Neuronal stem cell (in vitro differentiated cells): ENCODE measurements at regions not wholly inside any gene's neighbourhood (a gene's known extent, or its start where the extent isn't known, plus 50 kb on each side); places are given as distances from the start of the nearest gene placed in this dataset.

Experiments used
- DNase-seq: peaks from one replicate; pipeline ENCODE4 v3.0.0-alpha.2; 2013; ENCODE audit warnings: low spot score
- H2AFZ ChIP-seq: one replicate; pipeline ENCODE4 v1.6.1; 2013; ENCODE audit warnings: mild to moderate bottlenecking, low read length, inconsistent platforms
- H2AK5ac ChIP-seq: 2 replicates; pipeline ENCODE4 v1.6.1; 2013; ENCODE audit warnings: low read depth, mild to moderate bottlenecking, inconsistent platforms, low read length, moderate library complexity, mixed read lengths
- H2BK120ac ChIP-seq: 2 replicates; pipeline ENCODE4 v1.6.1; 2013; ENCODE audit warnings: low read depth, mild to moderate bottlenecking, inconsistent platforms, low read length, moderate library complexity, mixed read lengths
- H2BK12ac ChIP-seq: one replicate; pipeline ENCODE4 v1.6.1; 2013; ENCODE audit warnings: low read length, inconsistent platforms
- H2BK15ac ChIP-seq: 2 replicates; pipeline ENCODE4 v1.6.1; 2013; ENCODE audit warnings: mild to moderate bottlenecking, low read length, inconsistent platforms, mixed read lengths
- H2BK5ac ChIP-seq: one replicate; pipeline ENCODE4 v1.6.1; 2013; ENCODE audit warnings: inconsistent platforms, mild to moderate bottlenecking, low read length, moderate library complexity
- H3K14ac ChIP-seq: one replicate; pipeline ENCODE4 v1.6.1; 2013; ENCODE audit warnings: low read length, inconsistent platforms
- H3K18ac ChIP-seq: 2 replicates; pipeline ENCODE4 v1.6.1; 2013; ENCODE audit warnings: low read length, inconsistent platforms
- H3K23ac ChIP-seq: 2 replicates; pipeline ENCODE4 v1.6.1; 2013; ENCODE audit warnings: low read depth, mild to moderate bottlenecking, mixed read lengths, low read length, inconsistent platforms; ENCODE audit not compliant: poor library complexity
- H3K27ac ChIP-seq: replicated peaks from 3 replicates; pipeline ENCODE4 v1.5.1; 2013; ENCODE audit warnings: low read length, inconsistent platforms
- H3K27me3 ChIP-seq, 3 experiments: 2 replicates each; pipeline ENCODE4 v1.6.1; 2013; ENCODE audit warnings: low read length in 3 of 3, mild to moderate bottlenecking in 2 of 3, inconsistent platforms in 1 of 3, low read depth in 1 of 3, mixed read lengths in 1 of 3, moderate library complexity in 1 of 3; ENCODE audit not compliant: control insufficient read depth in 3 of 3, insufficient read depth in 3 of 3
- H3K36me3 ChIP-seq, 2 donors: replicated peaks in 1 of 2; 2 replicates each; pipeline ENCODE4 v1.6.1; 2013; ENCODE audit warnings: low read length in 2 of 2; ENCODE audit not compliant: control insufficient read depth in 2 of 2, insufficient read depth in 2 of 2
- H3K4ac ChIP-seq: 2 replicates; pipeline ENCODE4 v1.6.1; 2013; ENCODE audit warnings: inconsistent platforms, mild to moderate bottlenecking, low read length, moderate library complexity
- H3K4me1 ChIP-seq, 2 donors: 1 replicate in 1 of 2; 2 replicates in 1 of 2; pipeline ENCODE4 v1.6.1; 2013; ENCODE audit warnings: low read length in 2 of 2, low read depth in 1 of 2; ENCODE audit not compliant: control insufficient read depth in 2 of 2, insufficient read depth in 1 of 2
- H3K4me2 ChIP-seq: one replicate; pipeline ENCODE4 v1.6.1; 2013; ENCODE audit warnings: mild to moderate bottlenecking, low read length, inconsistent platforms; ENCODE audit not compliant: insufficient read depth, poor library complexity, severe bottlenecking
- H3K4me3 ChIP-seq, 2 donors: 2 replicates each; pipeline ENCODE4 v1.5.1; 2013; ENCODE audit warnings: low read length in 2 of 2, mild to moderate bottlenecking in 2 of 2, inconsistent platforms in 1 of 2, moderate library complexity in 1 of 2
- H3K79me1 ChIP-seq: one replicate; pipeline ENCODE4 v1.6.1; 2013; ENCODE audit warnings: low read depth, mild to moderate bottlenecking, inconsistent platforms, low read length, moderate library complexity
- H3K9ac ChIP-seq: one replicate; pipeline ENCODE4 v1.6.1; 2013; ENCODE audit warnings: mild to moderate bottlenecking, low read depth, low read length, inconsistent platforms; ENCODE audit not compliant: poor library complexity
- H3K9me3 ChIP-seq, 2 donors: replicated peaks in 1 of 2; 2 replicates each; pipeline versions ENCODE3 to v1.6.1; 2013; ENCODE audit warnings: low read length in 2 of 2, mild to moderate bottlenecking in 2 of 2, inconsistent platforms in 1 of 2, low read depth in 1 of 2, mixed read lengths in 1 of 2, moderate library complexity in 1 of 2; ENCODE audit not compliant: control insufficient read depth in 2 of 2, insufficient read depth in 1 of 2
- H4K8ac ChIP-seq: one replicate; pipeline ENCODE4 v1.6.1; 2013; ENCODE audit warnings: low read depth, mild to moderate bottlenecking, inconsistent platforms, low read length, moderate library complexity
- H4K91ac ChIP-seq: one replicate; pipeline ENCODE4 v1.6.1; 2013; ENCODE audit warnings: low read length, low read depth, mild to moderate bottlenecking, inconsistent platforms; ENCODE audit not compliant: poor library complexity
- WGBS, 2 donors: extraction: QIAGEN DNeasy Blood & Tissue Kit; methylation state at CpG; one replicate each; pipeline ENCODE4 v1.1.7; 2013; ENCODE audit warnings: missing lambda C conversion rate in 2 of 2, mixed read lengths in 1 of 2; ENCODE audit not compliant: insufficient read length in 2 of 2, insufficient replicate concordance in 1 of 2; ENCODE audit errors: extremely low coverage in 2 of 2; 5-methylcytosine and 5-hydroxymethylcytosine counted together

DNA sequence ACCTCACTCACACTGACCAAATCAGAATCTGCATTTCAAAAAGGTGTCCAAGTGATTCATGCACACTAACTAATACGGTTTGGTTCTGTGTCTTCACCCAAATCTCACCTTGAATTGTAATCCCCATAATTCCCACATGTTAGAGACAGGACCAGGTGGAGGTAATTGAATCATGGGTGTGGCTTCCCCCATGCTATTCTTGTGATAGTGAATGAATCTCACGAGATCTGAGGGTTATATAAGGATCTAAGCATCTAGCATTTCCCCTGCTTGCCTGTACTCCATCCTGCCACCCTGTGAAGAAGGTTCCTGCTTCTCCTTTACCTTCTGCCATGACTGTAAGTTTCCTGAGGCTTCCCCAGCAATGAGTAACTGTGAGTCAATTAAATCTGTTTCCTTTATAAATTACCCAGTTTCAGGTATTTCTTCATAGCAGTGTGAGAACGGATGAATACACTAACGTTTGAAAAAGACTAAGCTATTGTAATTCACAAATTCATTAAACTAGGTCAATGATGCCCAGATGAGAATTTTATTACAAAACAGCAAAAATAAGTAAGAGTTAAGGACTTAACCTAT, 759.1 kb downstream of the GALC start:
- no peak overlapping the region for H4K8ac ChIP-seq
- H3K9ac ChIP-seq: no peak overlapping the region
- no peak overlapping the region for H2BK5ac ChIP-seq
- H4K91ac ChIP-seq: no peak overlapping the region
- no peak overlapping the region for H3K4me3 ChIP-seq
- H3K27me3 ChIP-seq: no peaks in the 10 kb centered on the region
- H3K18ac ChIP-seq: no peak overlapping the region
- H2AFZ ChIP-seq: no peak overlapping the region
- no peak overlapping the region for H3K4me2 ChIP-seq
- no peaks in the 10 kb centered on the region for H3K36me3 ChIP-seq
- H3K27ac ChIP-seq: no peak overlapping the region
- H3K79me1 ChIP-seq: no peaks in the 10 kb centered on the region
- no peak overlapping the region for H2AK5ac ChIP-seq
- H3K4ac ChIP-seq: no peak overlapping the region
- H3K23ac ChIP-seq: no peak overlapping the region
- no peak overlapping the region for H3K14ac ChIP-seq
- DNase-seq: no peak
- no peak overlapping the region for H2BK12ac ChIP-seq
- H2BK120ac ChIP-seq: no peak overlapping the region
- no peak overlapping the region for H2BK15ac ChIP-seq
- WGBS, 2 donors: no CpG with 5 or more reads among the region's 4 CpGs
- H3K9me3 ChIP-seq: peaks cover 0 to 4% of the 10 kb centered on the region in 2 donors
- H3K4me1 ChIP-seq: no peaks in the 10 kb centered on the region

DNA sequence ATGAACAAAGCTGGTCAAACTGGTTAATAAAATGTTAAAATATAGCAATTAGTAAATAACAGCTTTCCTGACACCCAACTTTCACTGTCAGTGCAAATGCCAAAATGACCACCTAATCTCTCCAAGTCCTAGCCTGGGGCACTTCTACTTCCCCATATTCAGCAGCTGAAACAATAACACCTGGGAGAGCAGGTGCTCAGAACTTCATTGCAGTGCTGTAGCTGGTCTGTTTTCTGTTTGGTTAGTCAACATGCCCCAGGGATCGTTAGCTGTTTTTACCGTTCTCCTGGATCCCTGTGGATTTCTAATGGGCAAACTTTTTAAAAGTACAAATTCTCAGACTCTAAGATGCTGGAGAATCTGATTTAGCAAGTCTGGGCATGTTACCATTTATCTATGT, 759.7 kb downstream of the GALC start:
- H3K9me3 ChIP-seq: peaks cover 0 to 4% of the 10 kb centered on the region in 2 donors
- no peak overlapping the region for H2BK15ac ChIP-seq
- H2BK12ac ChIP-seq: no peak overlapping the region
- no peak overlapping the region for H3K4me2 ChIP-seq
- no peak overlapping the region for H4K91ac ChIP-seq
- H3K23ac ChIP-seq: no peak overlapping the region
- no peak overlapping the region for H4K8ac ChIP-seq
- no peak overlapping the region for H2AK5ac ChIP-seq
- no peak for DNase-seq
- no peak overlapping the region for H3K14ac ChIP-seq
- no peaks in the 10 kb centered on the region for H3K4me1 ChIP-seq
- H3K36me3 ChIP-seq: no peaks in the 10 kb centered on the region
- no peak overlapping the region for H3K18ac ChIP-seq
- H2BK120ac ChIP-seq: no peak overlapping the region
- WGBS, 2 donors: no CpG with 5 or more reads among the region's 2 CpGs
- no peak overlapping the region for H3K4me3 ChIP-seq
- H3K27ac ChIP-seq: no peak overlapping the region
- no peak overlapping the region for H2AFZ ChIP-seq
- no peaks in the 10 kb centered on the region for H3K79me1 ChIP-seq
- no peak overlapping the region for H2BK5ac ChIP-seq
- H3K4ac ChIP-seq: no peak overlapping the region
- H3K9ac ChIP-seq: no peak overlapping the region
- no peaks in the 10 kb centered on the region for H3K27me3 ChIP-seq

DNA sequence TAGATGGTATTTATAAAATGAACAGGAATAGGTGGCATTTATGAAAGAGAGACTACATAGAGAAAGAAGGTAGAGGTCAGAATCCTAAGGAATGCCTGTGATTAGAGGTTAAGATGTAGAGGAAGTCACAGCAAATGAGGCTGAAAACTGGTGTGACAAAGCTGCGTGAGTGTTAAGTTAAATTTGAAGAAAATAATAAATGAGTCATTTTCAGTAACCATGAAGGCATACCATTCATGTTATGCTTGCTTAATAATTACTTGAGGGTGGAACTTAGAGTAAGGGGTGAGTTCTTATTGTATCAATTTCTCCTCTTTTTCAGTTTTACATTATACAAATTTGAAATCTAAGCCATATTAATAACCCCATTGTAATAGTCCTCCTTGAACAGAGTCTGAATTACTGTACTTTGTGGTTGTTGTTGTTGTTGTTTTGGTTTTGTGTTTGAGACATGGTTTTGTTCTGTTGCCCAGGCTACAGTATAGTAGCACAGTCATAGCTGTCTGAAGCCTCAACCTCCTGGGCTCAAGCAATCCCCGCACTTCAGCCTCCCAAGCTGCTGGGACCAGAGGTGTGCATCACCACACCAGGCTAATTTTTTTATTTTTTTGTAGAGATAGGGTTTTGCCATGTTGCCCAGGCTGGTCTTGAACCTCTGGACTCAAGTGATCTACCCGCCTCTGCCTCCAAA, 761.5 kb downstream of the GALC start:
- Histone ChIP-seq H3K9ac (no peak overlapping the region), H2BK12ac (no peak overlapping the region), H2BK120ac (no peak overlapping the region), H3K18ac (no peak overlapping the region), H3K9me3 (peaks cover 0 to 4% of the 10 kb centered on the region in 2 donors), H3K4me2 (no peak overlapping the region), H3K4ac (no peak overlapping the region), H3K4me3 (no peak overlapping the region), H3K4me1 (no peaks in the 10 kb centered on the region), H3K14ac (no peak overlapping the region), H3K27me3 (no peaks in the 10 kb centered on the region), H2AFZ (no peak overlapping the region), H4K91ac (no peak overlapping the region), H3K23ac (no peak overlapping the region), H2BK15ac (no peak overlapping the region), H4K8ac (no peak overlapping the region), H3K27ac (no peak overlapping the region), H3K79me1 (no peaks in the 10 kb centered on the region), H3K36me3 (no peaks in the 10 kb centered on the region), H2AK5ac (no peak overlapping the region), H2BK5ac (no peak overlapping the region)
- DNase-seq: no peak
- no CpG with 5 or more reads among the region's 3 CpGs for WGBS, 2 donors

DNA sequence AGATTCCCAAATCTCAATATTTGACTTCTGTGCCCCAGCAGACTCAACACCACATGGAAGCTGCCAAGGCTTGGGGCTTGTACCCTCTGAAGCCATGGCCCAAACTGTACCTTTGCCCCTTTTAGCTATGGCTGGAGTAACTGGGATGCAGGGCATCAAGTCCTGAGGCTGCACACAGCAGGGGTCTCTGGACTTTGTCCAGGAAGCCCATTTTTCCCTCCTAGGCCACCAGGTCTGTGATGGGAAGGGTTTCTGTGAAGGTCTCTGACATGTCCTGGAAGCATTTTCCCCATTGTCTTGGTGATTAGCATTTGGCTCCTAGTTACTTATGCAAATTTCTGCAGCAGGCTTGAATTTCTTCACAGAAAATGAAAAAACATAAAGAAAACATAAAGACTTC, 762.3 kb downstream of the GALC start:
- no peaks in the 10 kb centered on the region for H3K27me3 ChIP-seq
- no peak overlapping the region for H2BK120ac ChIP-seq
- no peaks in the 10 kb centered on the region for H3K4me1 ChIP-seq
- H3K23ac ChIP-seq: no peak overlapping the region
- no peak for DNase-seq
- H2AFZ ChIP-seq: no peak overlapping the region
- H4K91ac ChIP-seq: no peak overlapping the region
- H2AK5ac ChIP-seq: no peak overlapping the region
- H3K14ac ChIP-seq: no peak overlapping the region
- H3K9ac ChIP-seq: no peak overlapping the region
- no peak overlapping the region for H3K4me3 ChIP-seq
- no peak overlapping the region for H2BK12ac ChIP-seq
- H3K27ac ChIP-seq: no peak overlapping the region
- H3K4ac ChIP-seq: no peak overlapping the region
- no peak overlapping the region for H4K8ac ChIP-seq
- H3K18ac ChIP-seq: no peak overlapping the region
- no peak overlapping the region for H2BK15ac ChIP-seq
- H3K36me3 ChIP-seq: no peaks in the 10 kb centered on the region
- H3K79me1 ChIP-seq: no peaks in the 10 kb centered on the region
- no peak overlapping the region for H2BK5ac ChIP-seq
- H3K4me2 ChIP-seq: no peak overlapping the region
- H3K9me3 ChIP-seq: peaks cover 0 to 4% of the 10 kb centered on the region in 2 donors
